AG09309 (cell line): ENCODE measurements at regions not wholly inside any gene's neighbourhood (a gene's known extent, or its start where the extent isn't known, plus 50 kb on each side); places are given as distances from the start of the nearest gene placed in this dataset.

ENCODE experiments used
- DNase-seq: peaks from one replicate; pipeline ENCODE4 v3.0.0-alpha.2; 2010; ENCODE audit warnings: low read depth
- H3K4me3 ChIP-seq: 2 replicates; pipeline ENCODE4 v1.5.1; 2011; ENCODE audit warnings: mild to moderate bottlenecking, low read depth, low read length, moderate library complexity; ENCODE audit not compliant: control insufficient read depth
- CTCF ChIP-seq: IDR thresholded peaks from 2 replicates; pipeline ENCODE4 v1.5.1; 2011; ENCODE audit warnings: mild to moderate bottlenecking, low read depth, low read length, inconsistent platforms; ENCODE audit not compliant: insufficient read depth, control insufficient read depth; ENCODE audit errors: missing control alignments

- TF ChIP-seq CTCF, result no peak
- no peak overlapping the region for H3K4me3 ChIP-seq
Measured at GRCh38 chr11:110886288-110886970, 174.2 kb upstream of the ARHGAP20 start.

GRCh38 chr11:110883256-110883655 is 171.0 kb upstream of the ARHGAP20 start:
- H3K4me3 ChIP-seq, result no peak overlapping the region
- DNase-seq, result no peak
- no peak for TF ChIP-seq CTCF

More at GRCh38 chr11:110886288-110886970, 174.2 kb upstream of the ARHGAP20 start:
- DNase-seq, result no peak

- DNase-seq, result no peak
- TF ChIP-seq CTCF, result no peak
- no peak overlapping the region for H3K4me3 ChIP-seq
Measured at GRCh38 chr11:110878513-110878912, 166.3 kb upstream of the ARHGAP20 start.

- no peak overlapping the region for H3K4me3 ChIP-seq
- no peak for TF ChIP-seq CTCF
- no peak for DNase-seq
Measured at GRCh38 chr11:110874437-110875030, 162.3 kb upstream of the ARHGAP20 start.

GRCh38 chr11:110873975-110874374 is 161.7 kb upstream of the ARHGAP20 start:
- TF ChIP-seq CTCF, result no peak
- no peak overlapping the region for H3K4me3 ChIP-seq
- DNase-seq, result no peak

- DNase-seq, result no peak
- TF ChIP-seq CTCF, result no peak
- no peak overlapping the region for H3K4me3 ChIP-seq
Measured at GRCh38 chr11:110870816-110871522, 158.7 kb upstream of the ARHGAP20 start.
